ENCODE measurements at regions not wholly inside any gene's neighbourhood (a gene's known extent, or its start where the extent isn't known, plus 50 kb on each side); places are given as distances from the start of the nearest gene placed in this dataset.
A peak's percentile ranks its signal among the peaks of the same experiment; 100 is the strongest.
"Not testable (repeated sequence)": the region's sequence is repeated elsewhere in the genome, so short reads cannot be mapped to it uniquely, and the experiment has no call there.

DNA sequence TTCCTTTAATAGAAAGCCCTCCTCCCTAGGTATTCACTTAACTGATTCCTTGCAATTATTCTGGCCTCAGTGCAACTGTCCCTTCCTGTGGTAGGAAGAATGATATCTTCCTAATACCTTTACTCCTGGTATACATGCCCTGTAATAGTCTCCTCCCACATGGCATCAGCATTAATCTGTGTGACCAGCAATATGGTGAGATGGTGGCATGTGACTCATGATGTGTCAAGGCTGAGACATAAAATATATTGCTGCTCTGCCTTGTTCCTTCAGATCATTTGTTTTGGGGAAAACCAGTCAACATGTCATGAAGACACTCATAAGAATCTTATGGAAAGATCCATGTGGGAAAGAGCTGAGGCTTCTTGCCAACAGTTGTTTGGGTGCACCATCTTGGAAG, 149.1 kb upstream of the TRPM3 start:
- no peak for DNase-seq (ENCODE audit: low read depth)

DNA sequence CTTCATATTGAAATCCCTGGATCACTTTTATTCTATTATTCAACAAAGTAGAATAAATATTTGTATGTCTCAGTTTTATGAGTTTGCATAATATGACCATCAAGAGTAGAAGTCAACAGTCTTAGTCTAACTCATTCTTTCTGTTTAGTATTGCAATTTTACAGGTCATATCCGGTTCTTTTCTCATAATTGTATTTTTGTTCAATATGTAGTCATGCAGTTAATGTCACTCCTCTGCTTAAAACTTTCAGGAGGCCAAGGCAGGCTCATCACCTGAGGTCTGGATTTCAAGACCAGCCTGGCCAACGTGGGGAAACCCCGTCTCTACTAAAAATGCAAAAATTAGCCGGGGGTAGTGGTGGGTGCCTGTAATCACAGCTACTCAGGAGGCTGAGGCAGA, 148.4 kb upstream of the TRPM3 start:
- no peak for DNase-seq (ENCODE audit: low read depth)

DNA sequence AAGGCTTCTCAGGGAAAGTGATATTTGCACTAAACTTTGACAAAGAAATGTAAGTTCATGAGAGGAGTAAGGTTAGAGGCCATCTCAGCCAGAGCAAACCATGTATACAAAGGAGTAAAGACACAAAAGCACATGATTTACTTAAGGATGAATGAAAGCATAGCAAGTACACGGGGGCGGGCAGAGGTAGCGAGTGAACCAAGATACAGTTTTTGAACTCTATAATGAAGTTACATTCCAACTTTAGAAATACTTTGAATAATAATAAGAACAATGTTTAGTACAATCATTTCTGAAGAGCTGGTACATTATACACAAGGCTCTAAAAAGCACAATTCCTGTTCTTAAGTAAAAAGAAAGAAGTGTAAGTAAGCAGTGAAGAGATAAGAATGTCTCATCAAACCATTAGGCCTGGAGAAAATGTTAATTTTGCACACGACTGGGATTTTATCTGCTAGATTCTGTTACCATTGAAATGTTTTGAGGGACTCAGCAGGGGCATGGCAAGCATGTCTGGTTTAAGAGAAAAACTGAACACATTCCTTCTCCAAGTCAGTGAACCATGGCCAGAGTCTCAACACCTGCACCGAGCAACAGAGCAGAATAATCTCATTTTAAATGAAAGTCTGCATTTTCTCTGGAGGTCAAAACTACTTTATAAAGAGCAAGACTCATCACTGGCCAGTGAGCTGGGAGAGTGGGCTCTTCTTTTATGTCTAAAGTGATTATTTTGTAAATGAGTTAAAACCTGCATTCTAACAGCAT, 147.6 kb upstream of the TRPM3 start:
- no peak for DNase-seq (ENCODE audit: low read depth)

DNA sequence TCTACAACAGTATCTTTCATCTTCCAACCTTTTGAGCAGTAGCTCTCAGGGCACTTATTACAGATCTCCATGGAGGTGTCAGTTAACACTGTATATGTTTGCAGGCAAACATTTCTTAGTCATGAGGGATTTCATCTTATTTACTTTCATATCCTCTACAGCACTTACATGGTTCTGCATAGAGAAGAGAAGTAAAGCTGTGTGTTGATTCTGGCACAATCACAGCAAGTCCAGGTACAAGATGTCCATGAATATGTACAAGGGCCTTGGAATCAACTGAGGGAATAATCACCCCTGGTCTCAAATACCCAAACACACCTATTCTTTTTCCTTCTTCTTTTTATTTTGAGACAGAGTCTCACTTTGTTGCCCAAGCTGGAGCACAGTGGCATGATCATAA, 142.0 kb upstream of the TRPM3 start:
- DNase-seq (ENCODE audit: low read depth): no peak

DNA sequence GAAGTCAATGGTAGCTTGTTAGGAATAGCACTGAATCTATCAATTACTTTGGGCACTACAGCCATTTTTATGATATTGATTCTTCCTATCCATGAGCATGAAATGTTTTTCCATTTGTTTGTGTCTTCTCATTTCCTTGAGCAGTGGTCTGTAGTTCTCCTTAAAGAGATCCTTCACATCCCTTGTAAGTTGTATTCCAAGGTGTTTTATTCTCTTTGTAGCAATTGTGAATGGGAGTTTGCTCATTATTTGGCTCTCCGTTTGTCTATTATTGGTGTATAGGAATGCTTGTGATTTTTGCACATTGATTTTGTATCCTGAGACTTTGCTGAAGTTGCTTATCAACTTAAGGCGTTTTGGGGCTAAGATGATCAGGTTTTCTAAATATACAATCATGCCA, 139.0 kb upstream of the TRPM3 start:
- DNase-seq (ENCODE audit: low read depth): not testable (repeated sequence)

DNA sequence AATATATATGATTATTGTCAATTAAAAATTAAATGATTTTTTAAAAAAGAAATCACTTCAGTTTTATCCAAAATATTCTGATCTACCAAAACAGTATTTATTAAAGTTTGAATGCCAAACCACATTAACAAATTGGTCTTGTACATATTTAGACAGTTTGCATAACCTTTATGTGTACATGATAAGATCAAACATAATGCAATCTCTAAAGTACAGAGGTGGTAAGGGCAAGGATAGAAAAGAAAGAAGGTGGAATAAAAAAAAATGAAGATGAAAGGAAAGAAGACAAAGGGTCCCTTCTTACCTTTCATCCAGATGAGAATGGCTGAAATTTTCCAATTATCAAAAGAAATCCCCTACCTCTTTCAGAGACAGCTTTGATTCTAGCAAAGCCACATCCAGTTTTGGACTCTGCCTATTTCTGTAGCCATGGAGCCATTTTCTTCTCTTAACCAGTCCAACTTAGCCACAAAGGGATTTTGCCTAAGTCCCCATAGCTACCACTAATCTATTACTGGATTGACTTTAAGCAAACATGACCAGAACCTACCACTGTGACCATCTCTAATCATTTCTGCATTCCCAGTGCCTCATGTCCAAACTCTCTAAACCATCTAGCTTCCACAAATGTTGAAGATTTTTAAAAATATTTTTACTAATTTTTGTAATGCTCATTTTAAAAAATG, 133.3 kb upstream of the TRPM3 start:
- no peak for DNase-seq (ENCODE audit: low read depth)

DNA sequence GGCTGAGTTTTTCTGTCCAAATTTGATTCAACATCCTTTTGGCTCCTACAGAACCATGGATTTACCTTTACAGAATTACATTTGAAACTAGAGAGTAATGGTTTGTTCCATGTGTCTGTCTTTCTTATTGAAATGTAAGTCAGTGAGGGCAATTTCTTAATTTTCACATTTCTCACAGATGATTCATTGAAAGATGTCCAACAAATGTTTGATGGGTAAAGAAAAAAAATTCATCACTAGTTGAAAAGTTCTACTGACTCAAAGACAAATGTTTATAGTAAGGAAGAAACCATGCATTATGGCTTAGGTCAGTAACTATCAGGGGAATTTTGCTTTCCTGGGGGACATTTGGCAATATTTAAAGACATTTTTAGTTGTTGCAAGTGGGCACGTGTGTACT, 131.6 kb upstream of the TRPM3 start:
- no peak for DNase-seq (ENCODE audit: low read depth)

DNA sequence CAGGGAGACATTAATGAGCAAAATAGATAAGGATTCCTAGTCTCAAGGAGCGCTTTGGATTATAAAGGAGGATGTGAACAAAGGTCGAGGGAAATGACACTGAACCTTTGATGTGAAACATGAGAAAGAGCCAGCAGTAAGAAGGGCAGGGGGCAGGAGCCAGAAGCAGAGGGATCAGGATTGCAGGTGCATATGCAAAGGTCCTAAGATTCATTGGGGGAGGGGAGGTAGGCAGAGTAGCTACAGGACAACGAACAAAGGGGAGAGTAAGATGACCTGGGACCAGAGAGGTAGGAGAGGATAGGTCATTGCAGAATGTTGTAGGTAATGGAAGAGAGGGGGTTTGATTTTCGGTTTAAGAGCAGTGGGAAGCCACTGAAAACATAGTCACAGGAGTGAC, 129.2 kb upstream of the TRPM3 start:
- DNase-seq (ENCODE audit: low read depth): no peak

DNA sequence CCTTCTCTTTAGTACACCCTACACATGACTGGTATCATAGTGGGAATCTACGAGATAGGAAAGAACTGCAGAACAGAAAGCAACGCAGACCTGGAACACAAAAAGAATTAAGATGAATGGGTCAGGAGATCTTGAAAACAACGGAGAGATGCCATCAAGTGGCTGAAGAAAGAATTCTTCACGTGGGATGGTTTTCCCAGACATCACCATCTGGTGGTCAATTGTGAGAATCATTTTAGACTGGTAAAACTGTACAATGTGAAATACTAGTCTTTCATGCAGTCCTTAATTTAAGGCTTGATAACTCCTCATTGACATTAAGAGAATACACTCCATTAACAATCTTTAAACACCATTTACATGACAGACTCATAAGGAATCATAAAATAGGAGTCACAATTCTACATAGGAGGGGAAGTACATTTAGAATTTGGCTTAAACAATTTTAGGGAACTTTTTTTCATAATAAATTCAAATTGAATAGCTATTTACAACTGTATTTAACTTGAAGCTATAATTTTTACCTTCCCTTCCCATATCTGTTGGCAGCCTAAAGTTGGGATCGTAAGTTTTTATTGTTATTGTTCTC, 128.4 kb upstream of the TRPM3 start:
- DNase-seq (ENCODE audit: low read depth): peak; percentile 40

DNA sequence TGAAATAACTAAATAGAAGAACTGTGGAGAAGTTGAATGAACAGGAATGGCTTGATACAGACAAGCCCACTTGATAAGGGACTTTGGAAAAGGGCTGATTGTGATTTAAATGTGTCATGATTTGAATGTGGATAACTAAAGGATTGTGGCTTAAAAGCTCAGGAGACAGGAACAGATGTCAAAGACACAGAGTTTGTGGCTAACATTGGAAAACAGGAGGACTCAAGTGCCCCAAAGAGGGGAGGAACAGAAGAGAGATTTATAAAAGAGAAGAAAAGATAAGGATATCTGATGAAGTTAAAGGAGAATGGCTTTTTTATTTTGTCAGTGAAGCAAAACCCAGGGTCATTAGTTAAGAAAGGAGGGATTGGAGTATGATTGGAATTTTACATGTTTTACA, 124.2 kb upstream of the TRPM3 start:
- no peak for DNase-seq (ENCODE audit: low read depth)

DNA sequence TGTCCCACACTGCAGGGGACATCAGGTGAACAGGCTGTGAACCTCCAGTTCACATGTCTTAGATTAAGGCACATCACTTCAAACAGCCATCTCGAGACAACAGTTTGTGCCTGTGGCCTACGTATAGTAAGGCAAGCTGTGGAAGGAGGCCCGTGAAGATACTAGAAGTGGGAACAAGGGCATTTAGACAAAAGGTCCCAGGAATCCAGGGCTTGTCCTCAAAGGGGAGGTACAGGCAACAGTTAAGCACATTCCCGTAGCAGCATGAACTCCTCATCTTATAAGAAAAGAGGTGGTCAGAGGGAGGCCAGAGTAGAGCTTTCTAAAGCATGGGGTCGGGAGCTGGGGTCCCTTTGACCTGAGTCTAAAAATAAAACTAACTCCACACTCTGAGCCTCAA, 122.5 kb upstream of the TRPM3 start:
- DNase-seq (ENCODE audit: low read depth): no peak

DNA sequence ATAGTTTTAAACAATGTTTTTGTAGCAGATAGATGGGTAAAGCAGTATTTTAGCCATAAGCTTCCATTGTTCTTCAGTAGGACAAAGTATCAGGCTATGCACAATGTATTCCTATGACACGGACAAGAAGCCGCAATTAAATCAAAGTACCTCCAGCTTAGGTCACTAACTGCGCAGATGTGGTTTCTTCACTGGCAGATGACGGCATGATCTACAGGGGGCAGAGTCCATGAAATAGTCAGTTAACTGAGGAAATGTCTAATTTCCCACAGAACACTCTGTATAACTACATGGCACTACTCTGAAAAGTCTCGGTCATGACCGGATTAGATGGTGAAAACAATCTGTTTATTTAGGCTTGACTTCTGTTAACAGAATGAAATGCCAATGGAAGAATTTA, 120.7 kb upstream of the TRPM3 start:
- no peak for DNase-seq (ENCODE audit: low read depth)

DNA sequence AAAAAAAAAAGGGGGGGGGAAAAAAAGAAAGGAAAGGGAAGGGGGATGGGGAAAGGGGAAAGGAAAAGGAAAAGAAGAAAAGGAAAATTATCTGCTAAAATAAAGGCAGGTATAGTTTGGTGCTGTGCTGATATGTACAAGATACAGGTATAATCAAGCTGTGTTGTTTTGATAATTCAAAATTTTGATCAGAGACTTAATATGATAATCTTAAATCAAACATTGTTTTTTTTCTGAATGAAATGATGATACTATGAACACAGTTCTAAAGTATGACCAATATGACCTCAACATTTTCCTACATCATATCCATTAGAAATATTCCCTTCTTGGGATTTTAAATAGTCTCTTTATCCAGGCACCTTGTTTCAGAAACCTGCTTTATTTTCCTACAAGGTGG, 115.6 kb upstream of the TRPM3 start:
- no peak for DNase-seq (ENCODE audit: low read depth)

DNA sequence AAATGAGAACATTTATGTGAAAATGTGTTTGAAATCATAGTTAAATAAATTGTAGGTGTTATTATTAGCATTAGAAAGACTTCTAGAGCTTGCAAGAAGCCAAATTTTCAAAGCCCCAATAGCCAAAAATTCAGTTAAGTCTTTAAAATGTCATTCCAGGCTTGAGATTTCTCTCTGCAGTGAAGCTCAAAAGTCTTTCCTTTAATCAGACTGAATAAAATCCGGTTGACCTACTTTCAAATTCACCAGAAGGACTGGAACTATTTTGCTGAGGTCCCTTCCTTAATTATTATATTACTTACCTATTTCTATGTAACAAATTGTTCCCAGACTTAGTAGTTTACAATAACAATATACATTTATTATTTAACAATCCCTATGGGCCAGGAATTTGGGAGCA, 112.2 kb upstream of the TRPM3 start:
- no peak for DNase-seq (ENCODE audit: low read depth)

DNA sequence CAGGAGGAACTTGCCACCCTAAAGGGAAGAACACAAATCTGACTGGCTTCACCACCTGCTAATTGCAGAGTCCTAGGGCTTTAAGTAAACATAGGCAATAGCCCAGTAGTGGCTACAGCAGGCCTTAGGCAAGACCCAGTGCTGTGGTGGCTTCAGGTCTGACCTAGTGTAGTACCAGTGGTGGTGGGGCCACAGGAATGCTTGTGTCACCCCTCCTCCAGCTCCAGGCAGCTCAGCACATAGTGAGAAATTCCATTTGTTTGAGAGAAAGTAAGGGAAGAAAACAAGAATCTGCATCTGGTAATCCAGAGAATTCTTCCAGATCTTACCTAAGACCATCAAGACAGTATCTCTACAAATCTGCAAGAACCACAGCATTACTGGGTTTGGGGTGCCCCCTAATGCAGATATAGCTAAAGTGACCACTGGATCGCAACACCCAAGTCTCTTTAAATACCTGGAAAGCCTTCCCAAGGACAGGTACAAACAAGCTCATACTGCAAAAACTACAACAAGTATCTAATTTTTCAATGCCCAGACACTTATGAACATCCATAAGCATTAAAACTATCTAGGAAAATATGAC, 102.6 kb upstream of the TRPM3 start:
- no peak for DNase-seq (ENCODE audit: low read depth)

DNA sequence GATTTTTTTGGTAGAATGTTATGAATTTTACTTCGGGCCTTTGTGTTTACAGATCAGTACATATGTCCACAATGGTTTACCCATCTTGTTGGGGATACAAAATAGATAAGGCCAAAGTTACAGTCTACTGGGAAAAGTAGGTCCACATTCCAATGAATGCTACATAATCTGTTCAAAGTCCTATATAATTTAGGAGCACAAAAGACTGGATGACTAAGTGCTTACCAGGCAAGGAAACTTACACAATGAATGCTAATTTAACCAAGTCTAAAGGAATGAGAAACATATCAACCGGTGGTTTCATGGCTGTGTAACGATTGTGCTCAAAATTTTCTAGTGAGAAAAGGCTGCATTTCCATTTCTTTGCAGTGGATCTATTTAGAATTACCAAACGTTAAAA, 97.4 kb upstream of the TRPM3 start:
- no peak for DNase-seq (ENCODE audit: low read depth)

DNA sequence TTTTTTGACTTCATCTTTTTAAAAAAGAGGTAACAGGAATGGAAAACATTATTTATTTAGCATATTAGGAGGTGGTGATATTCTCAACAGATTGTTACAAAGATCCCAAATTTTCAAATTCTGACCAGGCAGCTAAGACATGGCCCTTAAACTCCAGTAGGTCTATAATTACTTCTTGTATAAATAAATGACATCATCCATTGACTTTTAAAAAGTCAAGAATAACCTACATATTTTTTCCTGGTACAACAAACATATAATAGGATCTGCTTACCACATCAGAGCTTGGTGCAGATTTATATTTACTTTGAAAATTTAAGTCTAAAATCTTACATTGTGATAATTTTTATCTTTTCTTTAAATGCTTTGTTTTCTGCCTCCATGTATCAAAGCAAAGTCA, 92.2 kb upstream of the TRPM3 start:
- DNase-seq (ENCODE audit: low read depth): no peak

DNA sequence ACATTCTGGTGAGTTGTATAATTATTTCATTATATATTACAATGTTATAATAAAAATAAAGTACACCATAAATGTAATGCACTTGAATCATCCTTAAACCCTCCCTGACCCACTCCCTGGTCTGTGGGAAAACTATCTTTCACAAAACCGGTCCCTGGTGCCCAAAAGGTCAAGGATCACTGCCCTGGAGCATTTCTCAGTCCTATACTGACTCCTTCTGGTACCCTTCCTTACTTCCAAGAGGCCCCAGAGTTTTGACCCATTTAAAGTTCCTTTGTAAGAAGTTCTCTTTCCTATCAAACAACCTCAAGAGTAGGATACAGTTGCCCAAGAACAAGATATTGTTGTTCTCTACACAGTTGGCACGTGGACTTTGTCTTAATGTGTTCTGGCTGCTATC, 88.9 kb upstream of the TRPM3 start:
- no peak for DNase-seq (ENCODE audit: low read depth)

DNA sequence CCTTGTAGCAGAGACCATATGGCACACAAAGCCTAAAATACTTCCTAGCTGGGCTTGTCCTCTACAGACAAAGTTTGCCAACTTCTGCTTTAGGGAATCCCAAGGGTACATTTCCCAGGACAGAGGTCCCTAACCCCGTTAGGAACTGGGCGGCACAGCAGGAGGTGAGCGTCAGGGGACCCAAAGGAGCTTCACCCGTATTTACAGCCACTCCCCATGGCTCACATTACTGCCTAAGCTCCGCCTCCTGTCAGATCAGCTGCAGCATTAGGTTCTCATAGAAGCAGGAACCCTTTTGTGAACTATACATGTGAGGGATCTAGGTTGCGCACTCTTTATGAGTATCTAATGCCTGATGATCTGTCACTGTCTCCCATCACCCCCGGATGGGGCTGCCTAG, 88.5 kb upstream of the TRPM3 start:
- no peak for DNase-seq (ENCODE audit: low read depth)

DNA sequence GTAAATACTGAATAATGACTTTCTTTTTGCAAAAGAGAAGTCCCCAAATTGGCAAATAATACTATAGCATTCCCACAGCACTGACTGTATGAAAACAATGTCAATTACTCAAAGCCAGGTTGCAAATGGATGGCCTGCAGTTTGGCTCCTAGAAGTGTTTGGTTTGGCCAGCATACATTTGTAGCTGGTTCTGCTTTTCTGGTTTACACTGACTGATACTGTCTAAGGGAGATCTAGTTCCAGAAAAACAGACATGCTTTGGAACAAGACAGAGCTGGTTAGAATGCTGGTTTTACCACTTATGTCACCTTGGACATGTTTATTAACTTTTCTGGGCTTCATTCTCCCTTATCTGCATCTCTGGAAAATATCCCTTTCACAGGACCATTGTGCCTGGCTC, 81.5 kb upstream of the TRPM3 start:
- DNase-seq (ENCODE audit: low read depth): no peak

DNA sequence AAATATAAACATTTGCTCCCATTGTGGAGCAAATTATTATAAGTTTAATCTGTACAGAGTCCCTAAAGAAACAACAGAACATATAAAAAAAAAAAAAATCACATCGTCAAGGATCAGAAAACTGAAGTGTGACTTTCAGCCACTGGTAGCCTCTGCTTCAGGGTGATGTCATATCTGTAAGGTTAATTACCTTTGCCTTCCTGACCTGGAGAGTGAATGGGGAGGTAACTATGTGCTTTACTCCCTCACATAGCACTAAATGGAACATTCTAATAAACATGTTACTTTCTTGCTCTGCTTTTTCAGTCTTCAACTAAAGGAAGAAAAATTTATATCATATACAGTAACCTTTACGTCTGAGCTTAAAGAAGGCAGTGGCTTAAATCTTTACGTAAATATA, 70.3 kb upstream of the TRPM3 start:
- no peak for DNase-seq (ENCODE audit: low read depth)

DNA sequence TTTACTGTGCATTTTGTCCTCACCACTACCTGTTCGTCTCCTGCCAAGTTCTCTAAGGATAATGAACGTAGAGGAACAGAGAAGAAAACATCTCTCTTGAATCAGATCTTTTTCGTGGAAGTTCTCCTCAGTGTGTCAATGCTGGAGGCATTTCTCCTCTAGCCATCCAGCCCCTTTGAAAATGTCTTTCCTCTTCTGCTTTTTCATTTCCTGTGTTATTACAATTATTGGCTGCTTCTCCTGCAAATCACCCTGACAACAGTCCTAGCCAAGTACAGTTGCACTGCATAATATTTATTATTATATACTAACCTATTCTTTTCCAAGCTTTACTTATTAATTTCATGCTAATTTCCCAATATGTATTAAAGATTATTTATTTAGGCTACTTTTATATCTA, 61.8 kb upstream of the TRPM3 start:
- DNase-seq (ENCODE audit: low read depth): no peak

DNA sequence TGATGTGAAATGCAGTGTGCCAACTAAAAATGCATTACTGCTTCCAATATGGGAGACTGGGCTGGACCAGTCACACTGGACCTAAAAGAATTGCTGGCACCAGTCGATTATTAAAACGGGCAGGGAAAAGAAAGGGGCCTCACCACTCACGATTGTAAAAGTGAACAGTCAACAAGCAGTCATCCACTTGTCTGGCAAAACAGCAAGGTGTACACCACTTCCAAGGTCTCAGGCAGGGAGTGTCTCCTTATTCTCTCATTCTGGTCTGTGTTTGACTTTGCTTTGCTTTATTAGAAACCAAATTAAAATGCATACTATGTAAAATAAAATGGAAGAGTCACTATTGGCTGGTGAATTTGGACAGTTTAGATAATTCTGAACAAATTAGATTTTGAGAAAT, 57.8 kb upstream of the TRPM3 start:
- no peak for DNase-seq (ENCODE audit: low read depth)

All from GM04504 (cell line).